Spleen (tissue), 11 donors: ENCODE measurements at regions not wholly inside any gene's neighbourhood (a gene's known extent, or its start where the extent isn't known, plus 50 kb on each side); places are given as distances from the start of the nearest gene placed in this dataset.

Source experiments
- DNase-seq: peaks from one replicate; pipeline ENCODE4 v3.0.0-alpha.2; 2020
- H3K27ac ChIP-seq, 8 donors: fragments of 200-600 bp; sonication (generic) in 7 of 8; 1 replicate in 4 of 8; 2 replicates in 4 of 8; pipeline versions ENCODE4 v1.5.0 to v1.8.0; 2016 to 2021; ENCODE audit warnings: inconsistent platforms in 4 of 8, mild to moderate bottlenecking in 4 of 8, moderate library complexity in 1 of 8
- H3K27me3 ChIP-seq, 7 donors: fragments of 200-600 bp; sonication (generic) in 6 of 7; replicated peaks in 1 of 7; 1 replicate in 4 of 7; 2 replicates in 3 of 7; pipeline versions ENCODE4 v1.5.0 to v1.8.0; 2016 to 2021; ENCODE audit warnings: inconsistent platforms in 3 of 7, mild to moderate bottlenecking in 1 of 7
- H3K36me3 ChIP-seq, 6 donors: fragments of 200-600 bp; sonication (generic) in 5 of 6; 1 replicate in 4 of 6; 2 replicates in 2 of 6; pipeline versions ENCODE4 v1.5.0 to v1.8.0; 2016 to 2021; ENCODE audit warnings: inconsistent platforms in 2 of 6
- H3K4me1 ChIP-seq, 6 donors: fragments of 200-600 bp; sonication (generic) in 5 of 6; 1 replicate in 3 of 6; 2 replicates in 3 of 6; pipeline versions ENCODE4 v1.5.0 to v1.8.0; 2016 to 2021; ENCODE audit warnings: inconsistent platforms in 3 of 6
- H3K4me3 ChIP-seq, 8 donors: fragments of 200-600 bp; sonication (generic) in 7 of 8; 1 replicate in 4 of 8; 2 replicates in 4 of 8; pipeline versions ENCODE4 v1.5.0 to v1.8.0; 2016 to 2021; ENCODE audit warnings: inconsistent platforms in 4 of 8, mild to moderate bottlenecking in 4 of 8, moderate library complexity in 2 of 8
- H3K9me3 ChIP-seq, 8 donors: fragments of 200-600 bp; sonication (generic) in 7 of 8; 1 replicate in 4 of 8; 2 replicates in 4 of 8; pipeline versions ENCODE4 v1.5.0 to v1.8.0; 2016 to 2021; ENCODE audit warnings: inconsistent platforms in 4 of 8
- POLR2A ChIP-seq, 3 donors: fragments of 450-650 bp; IDR thresholded peaks; one replicate each; pipeline ENCODE4 v1.5.1; 2017; ENCODE audit warnings: antibody characterized with exemption in 3 of 3, mild to moderate bottlenecking in 1 of 3
- POLR2AphosphoS5 ChIP-seq, 3 donors: sonication (generic); formaldehyde crosslinking; IDR thresholded peaks; one replicate each; pipeline ENCODE4 v1.5.1; 2017; ENCODE audit warnings: antibody characterized with exemption in 3 of 3
- WGBS, 5 donors: extraction: QIAGEN DNeasy Blood & Tissue Kit in 3 of 5; methylation state at CpG; one replicate each; pipeline versions ENCODE4 v1.1.5 to v1.1.7; 2013 to 2018; 5-methylcytosine and 5-hydroxymethylcytosine counted together
- intact Hi-C: fragments of 100-400 bp; cut with DNase I; formaldehyde crosslinking; loops from one replicate; pipeline ENCODE4 v1.15.0; 2023; ENCODE audit warnings: low total_unique reads
- TF ChIP-seq, protein P1 (sequence below), 11 experiments: fragments of 200-600 bp in 7 of 11; fragments of 450-650 bp in 4 of 11; sonication (generic) in 4 of 11; IDR thresholded peaks in 8 of 11; conservative IDR thresholded peaks in 3 of 11; 1 replicate in 7 of 11; 2 replicates in 4 of 11; pipeline versions ENCODE4 v1.4.0 to v1.8.0; 2016 to 2021; ENCODE audit warnings: antibody characterized with exemption in 11 of 11, inconsistent platforms in 4 of 11, mild to moderate bottlenecking in 1 of 11
- donor health status: healthy with polysubstance abuse.
- donor health status: DM: no; HTN: no; CAD: no; lungs with moderate emphysema.
- donor health status: DM: no; HTN: no; CAD: no.
- donor health status: Bipolar disorder and iron deficiency.
- donor health status: healthy.
- donor health status: DM: no; HTN: no; CAD: no.
- donor health status: DM: yes; HTN: yes; CAD: no.

GRCh38 chr9:108599571-108599970 lies 256.2 kb downstream of the ACTL7B start:
- 75 to 82% (median 75%) methylated on average over 1 of the region's 1 CpG for WGBS, 5 donors
- TF ChIP-seq, protein P1, sequence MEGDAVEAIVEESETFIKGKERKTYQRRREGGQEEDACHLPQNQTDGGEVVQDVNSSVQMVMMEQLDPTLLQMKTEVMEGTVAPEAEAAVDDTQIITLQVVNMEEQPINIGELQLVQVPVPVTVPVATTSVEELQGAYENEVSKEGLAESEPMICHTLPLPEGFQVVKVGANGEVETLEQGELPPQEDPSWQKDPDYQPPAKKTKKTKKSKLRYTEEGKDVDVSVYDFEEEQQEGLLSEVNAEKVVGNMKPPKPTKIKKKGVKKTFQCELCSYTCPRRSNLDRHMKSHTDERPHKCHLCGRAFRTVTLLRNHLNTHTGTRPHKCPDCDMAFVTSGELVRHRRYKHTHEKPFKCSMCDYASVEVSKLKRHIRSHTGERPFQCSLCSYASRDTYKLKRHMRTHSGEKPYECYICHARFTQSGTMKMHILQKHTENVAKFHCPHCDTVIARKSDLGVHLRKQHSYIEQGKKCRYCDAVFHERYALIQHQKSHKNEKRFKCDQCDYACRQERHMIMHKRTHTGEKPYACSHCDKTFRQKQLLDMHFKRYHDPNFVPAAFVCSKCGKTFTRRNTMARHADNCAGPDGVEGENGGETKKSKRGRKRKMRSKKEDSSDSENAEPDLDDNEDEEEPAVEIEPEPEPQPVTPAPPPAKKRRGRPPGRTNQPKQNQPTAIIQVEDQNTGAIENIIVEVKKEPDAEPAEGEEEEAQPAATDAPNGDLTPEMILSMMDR (IDR thresholded peaks at IDR 0.05 in 8 of 11, conservative IDR thresholded peaks at IDR 0.05 in 3 of 11) = no peak
- TF ChIP-seq POLR2A (IDR thresholded peaks at IDR 0.05) (no peak), POLR2AphosphoS5 (IDR thresholded peaks at IDR 0.05) (no peak)
- Histone ChIP-seq H3K36me3 (no peaks in the 10 kb centered on the region), H3K27ac (no peak overlapping the region), H3K4me1 (no peaks in the 10 kb centered on the region), H3K27me3 (no peaks in the 10 kb centered on the region), H3K9me3 (no peaks in the 10 kb centered on the region), H3K4me3 (no peak overlapping the region)
- intact Hi-C loops = no loop called here
- DNase-seq = no peak

DNA sequence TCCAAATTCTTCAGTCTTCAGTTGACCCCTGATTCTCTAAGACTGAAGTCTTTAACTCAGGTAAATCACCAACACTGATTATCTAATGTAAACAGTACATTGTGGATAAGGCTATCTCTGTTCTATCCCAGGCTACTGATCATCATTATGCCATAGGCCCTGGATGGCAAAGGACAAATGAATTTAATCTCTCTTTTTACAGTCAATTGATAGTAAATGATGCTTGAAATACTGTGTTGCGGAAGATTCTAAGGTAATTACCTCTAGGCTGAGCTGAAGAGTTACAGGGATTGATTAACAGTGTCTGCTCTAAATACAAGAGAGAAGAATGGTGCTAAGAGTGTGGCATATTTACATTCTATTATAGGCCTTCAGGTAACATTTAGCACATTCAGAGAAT lies 264.7 kb downstream of the ACTL7B start:
- Histone ChIP-seq H3K27ac (no peak overlapping the region), H3K4me3 (no peak overlapping the region), H3K4me1 (peaks cover 0 to 4% (median 0%) of the 10 kb centered on the region in 6 donors), H3K9me3 (no peaks in the 10 kb centered on the region), H3K27me3 (no peaks in the 10 kb centered on the region), H3K36me3 (no peaks in the 10 kb centered on the region)
- TF ChIP-seq POLR2AphosphoS5 (IDR thresholded peaks at IDR 0.05) (no peak), POLR2A (IDR thresholded peaks at IDR 0.05) (no peak)
- TF ChIP-seq, protein P1 (IDR thresholded peaks at IDR 0.05 in 8 of 11, conservative IDR thresholded peaks at IDR 0.05 in 3 of 11) = no peak
- WGBS, 5 donors = 88 to 100% (median 95%) methylated on average over 1 of the region's 1 CpG
- no peak for DNase-seq
- intact Hi-C loops = no loop called here

DNA sequence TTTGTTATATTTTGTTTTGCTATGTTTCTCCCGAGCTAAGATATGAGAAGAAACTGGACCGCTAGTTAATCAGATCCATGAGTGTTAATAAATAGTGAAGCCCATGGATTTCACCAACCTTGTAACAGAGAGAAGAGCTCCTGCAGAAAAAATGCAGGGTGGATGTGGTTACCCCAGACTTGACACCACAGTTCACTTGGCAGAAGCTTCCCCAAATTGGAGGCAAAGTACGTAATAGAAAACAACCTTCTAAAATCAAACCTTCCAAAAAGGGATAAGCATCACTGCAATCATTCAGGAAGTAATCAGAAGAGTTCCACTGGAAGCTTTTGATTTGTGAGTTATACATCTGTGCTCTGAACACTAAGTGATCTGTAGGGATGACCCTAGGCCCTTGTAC lies 267.5 kb downstream of the ACTL7B start:
- TF ChIP-seq POLR2A (IDR thresholded peaks at IDR 0.05) = no peak
- TF ChIP-seq, protein P1 (IDR thresholded peaks at IDR 0.05 in 8 of 11, conservative IDR thresholded peaks at IDR 0.05 in 3 of 11) = no peak
- TF ChIP-seq POLR2AphosphoS5 (IDR thresholded peaks at IDR 0.05) = no peak
- H3K27me3 ChIP-seq = no peaks in the 10 kb centered on the region
- no peak overlapping the region for H3K4me3 ChIP-seq
- no peaks in the 10 kb centered on the region for H3K9me3 ChIP-seq
- WGBS, 5 donors = 60 to 76% (median 65%) methylated on average over 3 of the region's 3 CpGs
- H3K27ac ChIP-seq = no peak overlapping the region
- H3K36me3 ChIP-seq = no peaks in the 10 kb centered on the region
- no peak for DNase-seq
- peaks cover 0 to 4% (median 0%) of the 10 kb centered on the region in 6 donors for H3K4me1 ChIP-seq
- intact Hi-C loops = no loop called here

- no peaks in the 10 kb centered on the region for H3K27me3 ChIP-seq
- H3K36me3 ChIP-seq = no peaks in the 10 kb centered on the region
- intact Hi-C loops = no loop called here
- 53 to 81% (median 69%) methylated on average over 1 of the region's 1 CpG for WGBS, 5 donors
- no peak overlapping the region for H3K27ac ChIP-seq
- DNase-seq = no peak
- H3K9me3 ChIP-seq = no peaks in the 10 kb centered on the region
- peaks cover 0 to 4% (median 0%) of the 10 kb centered on the region in 6 donors for H3K4me1 ChIP-seq
- H3K4me3 ChIP-seq = no peak overlapping the region
- no peak for TF ChIP-seq POLR2A (IDR thresholded peaks at IDR 0.05)
- TF ChIP-seq POLR2AphosphoS5 (IDR thresholded peaks at IDR 0.05) = no peak
- TF ChIP-seq, protein P1 (IDR thresholded peaks at IDR 0.05 in 8 of 11, conservative IDR thresholded peaks at IDR 0.05 in 3 of 11) = no peak
These were observed 269.2 kb downstream of the ACTL7B start for GRCh38 chr9:108586471-108587139.
